Ectodermal cell (in vitro differentiated cells): ENCODE measurements at regions not wholly inside any gene's neighbourhood (a gene's known extent, or its start where the extent isn't known, plus 50 kb on each side); places are given as distances from the start of the nearest gene placed in this dataset.

Experiments used
- H3K27ac ChIP-seq: 2 replicates; pipeline ENCODE4 v1.7.0; 2013; ENCODE audit warnings: mild to moderate bottlenecking, low read depth, low read length; ENCODE audit not compliant: insufficient read depth, poor library complexity, severe bottlenecking
- H3K27me3 ChIP-seq: 2 replicates; pipeline ENCODE4 v1.7.0; 2013; ENCODE audit warnings: mild to moderate bottlenecking, low read length; ENCODE audit not compliant: insufficient read depth, control insufficient read depth, poor library complexity, severe bottlenecking
- H3K36me3 ChIP-seq: one replicate; pipeline ENCODE4 v1.7.0; 2013; ENCODE audit warnings: low read length; ENCODE audit not compliant: control insufficient read depth, insufficient read depth
- H3K4me1 ChIP-seq: one replicate; pipeline ENCODE4 v1.7.0; 2013; ENCODE audit warnings: low read length; ENCODE audit not compliant: control insufficient read depth, insufficient read depth
- H3K4me3 ChIP-seq: 2 replicates; pipeline ENCODE4 v1.7.0; 2013; ENCODE audit warnings: low read depth, low read length, control low read depth; ENCODE audit not compliant: insufficient read depth
- H3K9me3 ChIP-seq: 2 replicates; pipeline ENCODE4 v1.7.0; 2013; ENCODE audit warnings: mild to moderate bottlenecking, low read length, moderate library complexity; ENCODE audit not compliant: control insufficient read depth
- WGBS, 2 experiments: methylation state at CpG; one replicate each; pipeline ENCODE4 v1.1.7; 2013; ENCODE audit warnings: missing lambda C conversion rate in 2 of 2; 5-methylcytosine and 5-hydroxymethylcytosine counted together

DNA sequence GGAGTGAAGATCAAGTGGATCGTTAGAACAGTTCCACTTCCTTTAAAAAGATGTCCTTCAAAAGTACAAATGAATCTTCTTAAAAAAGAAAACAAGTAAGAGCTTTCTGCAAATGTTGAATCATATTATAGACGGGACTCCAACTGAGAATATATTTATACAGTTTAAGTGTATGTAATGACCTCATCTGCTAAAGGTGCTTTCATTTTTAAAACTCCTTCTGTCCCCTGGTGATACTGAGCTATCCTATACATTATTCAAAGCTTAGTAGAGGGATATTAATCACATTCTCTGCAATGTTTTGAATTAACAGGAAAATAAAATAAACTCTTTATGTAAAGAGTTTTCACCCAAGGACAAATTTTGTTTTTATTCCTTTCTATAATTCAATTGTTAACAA, 420.7 kb upstream of the SLC8A1 start:
- Histone ChIP-seq H3K4me1 (no peaks in the 10 kb centered on the region), H3K9me3 (no peaks in the 10 kb centered on the region), H3K4me3 (no peak overlapping the region), H3K27ac (no peak overlapping the region), H3K36me3 (no peaks in the 10 kb centered on the region), H3K27me3 (no peaks in the 10 kb centered on the region)
- 89 to 100% methylated on average over 1 of the region's 2 CpGs for WGBS, 2 experiments

DNA sequence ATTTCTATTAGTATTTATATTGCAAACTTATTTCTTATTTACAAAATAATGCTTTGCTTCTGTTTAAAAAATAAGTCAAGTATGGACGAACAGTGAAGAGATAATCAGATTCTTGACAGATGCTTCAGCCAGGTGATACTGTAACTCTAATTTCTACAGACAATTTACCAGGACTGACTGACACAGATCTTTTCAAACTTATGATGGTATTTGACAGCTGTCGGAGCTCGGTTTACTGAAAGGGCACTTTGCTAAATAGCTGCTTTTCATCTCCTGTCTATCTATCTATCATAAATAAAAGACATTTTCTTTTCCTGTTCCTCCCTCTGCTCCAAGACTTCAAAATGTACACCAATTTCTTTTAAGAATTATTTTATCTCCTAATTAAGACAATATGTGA, 422.5 kb upstream of the SLC8A1 start:
- no peak overlapping the region for H3K27ac ChIP-seq
- no peaks in the 10 kb centered on the region for H3K36me3 ChIP-seq
- H3K9me3 ChIP-seq = no peaks in the 10 kb centered on the region
- WGBS, 2 experiments = 92 to 96% methylated on average over 3 of the region's 3 CpGs
- H3K4me1 ChIP-seq = no peaks in the 10 kb centered on the region
- H3K27me3 ChIP-seq = no peaks in the 10 kb centered on the region
- no peak overlapping the region for H3K4me3 ChIP-seq

DNA sequence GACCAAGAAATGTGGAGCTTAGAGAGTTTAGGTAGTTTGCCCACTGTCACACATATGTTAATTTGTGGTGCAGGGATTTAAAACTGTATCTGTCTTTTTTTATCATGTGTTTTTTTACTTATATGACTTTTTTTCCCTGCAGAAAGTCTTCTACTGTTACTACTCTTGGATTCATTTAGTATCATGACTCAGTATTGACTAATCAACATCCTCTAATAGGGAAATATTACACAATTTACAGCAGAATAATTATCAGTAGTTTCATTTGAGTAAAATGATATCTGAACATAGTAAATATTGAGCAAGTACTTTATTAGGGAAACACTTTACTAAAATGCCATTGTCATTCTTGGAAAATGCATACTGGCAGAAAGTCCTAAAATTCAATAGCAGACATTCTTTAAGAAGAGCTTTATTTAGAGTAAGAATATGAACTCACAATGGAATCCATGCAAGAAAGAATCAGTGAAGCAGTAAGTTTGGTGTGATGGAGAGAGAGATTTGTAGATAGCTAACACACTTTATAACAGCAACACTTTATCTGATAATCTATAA, 425.9 kb upstream of the SLC8A1 start:
- Histone ChIP-seq H3K4me3 (no peak overlapping the region), H3K27me3 (no peaks in the 10 kb centered on the region), H3K4me1 (no peaks in the 10 kb centered on the region), H3K36me3 (no peaks in the 10 kb centered on the region), H3K9me3 (no peaks in the 10 kb centered on the region), H3K27ac (no peak overlapping the region)

DNA sequence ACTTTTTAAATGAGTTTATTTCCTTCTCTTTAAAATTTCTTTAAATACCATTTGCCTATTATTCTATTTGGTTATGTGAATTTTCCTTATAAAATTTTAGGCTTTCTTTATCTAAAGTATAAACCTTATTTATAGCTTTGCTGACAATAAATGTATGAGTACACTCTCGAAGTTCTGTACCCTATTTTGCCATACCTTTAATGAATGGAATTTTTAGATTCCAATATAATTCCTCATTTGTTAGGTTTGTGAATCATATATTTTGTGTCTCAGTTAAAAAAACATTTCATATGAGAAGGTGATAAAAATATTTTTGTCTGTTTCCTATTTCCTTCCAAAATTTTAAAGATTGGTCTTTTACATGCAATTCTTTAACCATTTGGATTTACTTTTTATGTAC, 427.4 kb upstream of the SLC8A1 start:
- Histone ChIP-seq H3K36me3 (no peaks in the 10 kb centered on the region), H3K9me3 (no peaks in the 10 kb centered on the region), H3K4me1 (no peaks in the 10 kb centered on the region), H3K4me3 (no peak overlapping the region), H3K27me3 (no peaks in the 10 kb centered on the region), H3K27ac (no peak overlapping the region)
- WGBS, 2 experiments = no CpG with 5 or more reads among the region's 1 CpG

DNA sequence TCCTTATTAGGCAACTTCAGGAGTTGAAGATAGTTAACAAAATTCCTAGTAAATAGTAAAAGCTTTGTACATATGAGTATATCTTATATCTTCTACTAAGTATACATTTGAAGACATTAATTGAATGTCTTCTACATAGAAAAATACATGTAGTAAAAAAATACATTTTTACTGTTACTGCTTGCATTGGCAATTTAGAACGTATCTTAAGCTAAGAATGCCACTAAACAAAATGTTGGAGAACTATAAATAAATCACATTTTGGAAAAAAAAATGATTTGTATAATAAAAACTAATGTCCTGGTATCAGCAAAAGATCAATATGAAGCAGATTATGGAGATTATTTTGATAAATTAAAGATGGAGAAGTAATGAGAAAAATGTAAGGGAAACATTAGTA, 434.2 kb upstream of the SLC8A1 start:
- H3K27me3 ChIP-seq = no peaks in the 10 kb centered on the region
- no peaks in the 10 kb centered on the region for H3K36me3 ChIP-seq
- H3K9me3 ChIP-seq = no peaks in the 10 kb centered on the region
- WGBS, 2 experiments = 100% methylated on average over 1 of the region's 1 CpG; no CpG with 5 or more reads in 1 of the 2 experiments
- H3K4me3 ChIP-seq = no peak overlapping the region
- H3K4me1 ChIP-seq = no peaks in the 10 kb centered on the region
- no peak overlapping the region for H3K27ac ChIP-seq

DNA sequence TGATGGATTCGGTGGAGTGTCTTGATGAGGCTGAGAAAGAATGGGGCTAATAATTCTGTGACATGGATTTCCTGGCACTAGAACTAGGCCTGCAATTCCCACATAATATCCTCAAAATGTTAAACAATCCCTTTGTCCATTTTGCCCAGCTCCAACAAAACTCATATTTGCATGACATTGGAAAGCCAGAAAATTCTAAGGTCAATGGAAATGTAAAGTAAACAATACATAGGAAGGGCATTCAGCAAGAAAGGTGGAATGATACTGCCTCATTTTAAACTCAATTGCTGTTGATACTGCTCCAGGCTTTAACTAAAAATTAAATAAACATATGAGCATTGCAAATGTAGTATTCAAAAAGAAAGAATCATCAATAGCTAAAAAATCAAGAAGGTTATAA, 434.8 kb upstream of the SLC8A1 start:
- Histone ChIP-seq H3K27me3 (no peaks in the 10 kb centered on the region), H3K4me1 (no peaks in the 10 kb centered on the region), H3K4me3 (no peak overlapping the region), H3K9me3 (no peaks in the 10 kb centered on the region), H3K27ac (no peak overlapping the region), H3K36me3 (no peaks in the 10 kb centered on the region)
- WGBS, 2 experiments = no CpG with 5 or more reads among the region's 1 CpG

DNA sequence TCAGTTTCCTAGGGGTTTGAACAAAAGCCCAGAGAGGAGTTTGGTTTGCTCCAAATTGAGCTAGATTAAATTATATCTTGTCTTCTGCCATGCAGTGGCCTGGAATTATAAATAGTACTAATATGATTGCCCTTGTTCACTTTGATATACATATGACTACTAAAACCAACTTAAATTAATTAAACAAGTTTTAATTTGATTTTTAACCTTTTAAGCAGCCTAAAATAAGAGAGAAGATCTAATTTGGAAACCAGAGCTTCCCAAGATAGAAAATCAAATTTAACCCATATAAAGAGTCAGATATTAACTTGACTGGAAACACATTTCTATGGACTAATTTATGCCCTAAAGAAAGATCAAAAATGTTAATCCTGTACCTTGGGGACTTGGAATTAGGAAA, 444.5 kb upstream of the SLC8A1 start:
- H3K4me3 ChIP-seq = no peak overlapping the region
- H3K27ac ChIP-seq = no peak overlapping the region
- H3K4me1 ChIP-seq = no peaks in the 10 kb centered on the region
- H3K36me3 ChIP-seq = no peaks in the 10 kb centered on the region
- H3K27me3 ChIP-seq = no peaks in the 10 kb centered on the region
- H3K9me3 ChIP-seq = no peaks in the 10 kb centered on the region

DNA sequence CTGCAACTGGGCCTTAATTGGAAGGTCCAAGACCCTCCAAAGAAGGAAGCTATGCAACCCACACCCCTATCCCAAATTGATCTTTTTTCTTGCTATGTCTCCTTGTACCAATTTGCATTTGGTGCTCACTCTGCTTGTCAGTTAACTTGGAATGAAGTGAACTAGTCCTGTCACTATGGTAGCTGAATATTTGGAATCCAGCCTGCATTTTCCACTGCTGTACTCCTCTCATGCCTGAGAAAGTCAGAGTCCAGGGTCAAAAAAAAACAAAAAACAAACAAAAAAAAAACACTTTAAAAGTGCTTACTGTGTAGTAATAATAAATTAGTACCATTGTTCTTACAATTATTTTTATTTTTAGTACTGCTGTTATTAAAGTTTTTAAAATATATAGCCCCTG, 462.8 kb upstream of the SLC8A1 start:
- no peaks in the 10 kb centered on the region for H3K4me1 ChIP-seq
- no peak overlapping the region for H3K4me3 ChIP-seq
- no peaks in the 10 kb centered on the region for H3K36me3 ChIP-seq
- H3K27me3 ChIP-seq = no peaks in the 10 kb centered on the region
- no peaks in the 10 kb centered on the region for H3K9me3 ChIP-seq
- no peak overlapping the region for H3K27ac ChIP-seq

DNA sequence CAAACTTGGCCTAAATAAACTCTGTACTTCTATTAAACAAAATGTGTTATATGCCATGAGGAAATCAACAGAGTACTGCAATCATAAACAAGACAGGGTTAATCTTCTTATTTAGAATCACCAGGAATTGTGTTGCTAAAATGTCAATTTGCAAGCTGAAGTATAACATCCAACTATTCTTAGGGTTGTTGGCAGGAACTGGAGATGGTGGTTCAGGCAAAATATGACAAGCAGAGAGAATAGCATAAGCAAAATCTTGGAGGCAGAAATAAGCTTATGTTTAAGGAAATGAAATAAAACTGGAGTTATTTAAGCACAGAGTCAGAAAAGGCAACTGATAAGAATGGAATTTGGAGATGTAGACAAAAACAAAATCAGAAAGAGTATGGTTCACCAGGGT, 463.8 kb upstream of the SLC8A1 start:
- Histone ChIP-seq H3K4me1 (no peaks in the 10 kb centered on the region), H3K27me3 (no peaks in the 10 kb centered on the region)

DNA sequence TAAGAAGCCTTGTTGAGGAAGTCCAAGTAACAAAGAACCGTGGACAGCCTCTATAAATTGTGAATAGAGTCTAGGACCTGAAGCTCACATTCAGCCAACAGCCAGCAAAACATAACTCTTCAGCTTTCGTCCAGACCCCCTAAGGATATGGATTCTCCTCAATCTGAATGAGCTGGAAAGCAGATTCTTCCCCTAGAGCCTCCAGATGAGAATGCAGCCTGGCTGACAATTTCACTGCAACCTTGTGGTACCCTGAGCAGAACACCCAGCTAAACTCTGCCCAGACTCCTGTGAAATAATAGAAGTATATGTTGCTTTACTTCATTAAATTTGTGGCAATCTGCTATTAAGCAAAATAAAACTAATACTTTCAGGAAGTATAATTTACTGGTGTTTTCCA, 483.5 kb upstream of the SLC8A1 start:
- Histone ChIP-seq H3K4me1 (no peaks in the 10 kb centered on the region), H3K36me3 (no peaks in the 10 kb centered on the region), H3K4me3 (no peak overlapping the region), H3K27ac (no peak overlapping the region), H3K9me3 (no peaks in the 10 kb centered on the region), H3K27me3 (no peaks in the 10 kb centered on the region)
- 58 to 69% methylated on average over 2 of the region's 2 CpGs for whole genome bisulfite sequencing, 2 experiments

More for the DNA sequence above, 463.8 kb upstream of the SLC8A1 start:
- Histone ChIP-seq H3K9me3 (no peaks in the 10 kb centered on the region), H3K27ac (no peak overlapping the region), H3K4me3 (no peak overlapping the region), H3K36me3 (no peaks in the 10 kb centered on the region)

DNA sequence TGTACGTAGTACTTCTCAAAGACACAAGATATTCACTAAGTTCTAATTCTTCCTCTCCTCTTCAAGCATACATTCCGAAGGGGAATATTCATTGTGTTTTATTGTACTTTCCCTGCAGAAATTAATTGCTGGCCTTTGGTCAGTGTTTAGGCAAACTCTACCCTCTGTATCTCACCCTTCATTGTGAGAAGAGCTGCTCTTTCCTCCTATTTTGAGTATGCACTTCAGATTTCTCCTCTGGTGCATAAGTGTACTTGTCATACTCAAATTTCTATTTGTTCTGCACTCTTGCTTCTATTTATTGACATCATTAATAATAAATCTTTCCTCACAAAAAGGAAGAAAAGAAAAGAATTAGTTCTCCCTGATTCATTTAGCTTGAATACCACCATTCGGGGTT, 485.4 kb upstream of the SLC8A1 start:
- Histone ChIP-seq H3K27ac (no peak overlapping the region), H3K36me3 (no peaks in the 10 kb centered on the region), H3K4me3 (no peak overlapping the region), H3K9me3 (no peaks in the 10 kb centered on the region), H3K27me3 (no peaks in the 10 kb centered on the region), H3K4me1 (no peaks in the 10 kb centered on the region)
- WGBS, 2 experiments = 89 to 100% methylated on average over 2 to 3 of the region's 3 CpGs
